H1 (cell line): ENCODE measurements at regions not wholly inside any gene's neighbourhood (a gene's known extent, or its start where the extent isn't known, plus 50 kb on each side); places are given as distances from the start of the nearest gene placed in this dataset.

Source experiments
- CTCF ChIA-PET: fragments of 300-600 bp; sonication (Branson Sonifier 250); formaldehyde crosslinking; loops from one replicate; lab custom pipeline; 2021; ENCODE audit not compliant: partially characterized antibody; lab: Charles Lee
- POLR2A ChIA-PET: fragments of 300-600 bp; sonication (Branson Sonifier 250); formaldehyde crosslinking; loops from one replicate; lab custom pipeline; 2021; ENCODE audit warnings: inconsistent platforms; ENCODE audit not compliant: partially characterized antibody; lab: Charles Lee
- DNase-seq, 2 experiments: peaks; one replicate each; pipeline versions ENCODE4 v3.0.0 to v3.0.0-alpha.2; 2010 to 2022; ENCODE audit warnings: low spot score in 2 of 2, low read depth in 1 of 2, mixed read lengths in 1 of 2
- FAIRE-seq: peaks from 2 replicates; lab custom pipeline; 2011; peaks lifted over from hg19 to GRCh38; lab: Jason Lieb, UNC
- H2AFZ ChIP-seq: 2 replicates; pipeline ENCODE4 v1.8.1; 2012; ENCODE audit warnings: low read length, inconsistent platforms
- H2AK5ac ChIP-seq: 2 replicates; pipeline ENCODE4 v1.6.1; 2013; ENCODE audit warnings: low read depth, low read length
- H2BK120ac ChIP-seq: replicated peaks from 2 replicates; pipeline ENCODE3; 2013; ENCODE audit warnings: low read depth, low read length, inconsistent platforms
- H2BK12ac ChIP-seq: 2 replicates; pipeline ENCODE4 v1.6.1; 2013; ENCODE audit warnings: low read depth, low read length
- H2BK15ac ChIP-seq: 2 replicates; pipeline ENCODE4 v1.6.1; 2013; ENCODE audit warnings: low read length
- H2BK20ac ChIP-seq: 2 replicates; pipeline ENCODE4 v1.6.1; 2013; ENCODE audit warnings: low read length
- H2BK5ac ChIP-seq: 2 replicates; pipeline ENCODE4 v1.6.1; 2013; ENCODE audit warnings: low read depth, low read length
- H3K14ac ChIP-seq: 2 replicates; pipeline ENCODE4 v1.6.1; 2013; ENCODE audit warnings: inconsistent platforms; ENCODE audit not compliant: insufficient read length
- H3K18ac ChIP-seq: 2 replicates; pipeline ENCODE4 v1.6.1; 2013; ENCODE audit warnings: low read length; ENCODE audit errors: extremely low read depth
- H3K23ac ChIP-seq: 2 replicates; pipeline ENCODE4 v1.6.1; 2013; ENCODE audit warnings: inconsistent platforms; ENCODE audit not compliant: insufficient read length
- H3K23me2 ChIP-seq: 2 replicates; pipeline ENCODE4 v1.6.1; 2013; ENCODE audit warnings: low read depth, low read length
- H3K27ac ChIP-seq: 2 replicates; pipeline ENCODE4 v1.6.1; 2011; ENCODE audit warnings: low read depth, low read length, inconsistent platforms
- H3K27me3 ChIP-seq, 4 experiments: replicated peaks in 1 of 4; 1 replicate in 1 of 4; 2 replicates in 3 of 4; pipeline versions ENCODE4 v1.6.1 to v1.8.1; 2011 to 2013; ENCODE audit warnings: low read length in 3 of 4, mild to moderate bottlenecking in 3 of 4, inconsistent platforms in 2 of 4, mixed read lengths in 2 of 4, moderate library complexity in 1 of 4; ENCODE audit not compliant: control insufficient read depth in 3 of 4, insufficient read depth in 3 of 4; ENCODE audit errors: extremely low read depth in 1 of 4
- H3K36me3 ChIP-seq, 4 experiments: 2 replicates each; pipeline versions ENCODE4 v1.6.1 to v1.8.1; 2011 to 2013; ENCODE audit warnings: mild to moderate bottlenecking in 4 of 4, low read length in 3 of 4, moderate library complexity in 2 of 4, control low read depth in 1 of 4, inconsistent platforms in 1 of 4; ENCODE audit not compliant: insufficient read depth in 4 of 4, control insufficient read depth in 2 of 4
- H3K4ac ChIP-seq: replicated peaks from 2 replicates; pipeline ENCODE3; 2013; ENCODE audit warnings: low read length, low read depth, mixed read lengths, inconsistent platforms; ENCODE audit not compliant: insufficient read length
- H3K4me1 ChIP-seq, 4 experiments: replicated peaks in 1 of 4; 1 replicate in 1 of 4; 2 replicates in 3 of 4; pipeline versions ENCODE4 v1.6.1 to v1.8.1; 2011 to 2013; ENCODE audit warnings: low read length in 3 of 4, inconsistent platforms in 2 of 4, mixed read lengths in 1 of 4; ENCODE audit not compliant: insufficient read depth in 4 of 4, control insufficient read depth in 3 of 4
- H3K4me2 ChIP-seq, 2 experiments: 2 replicates each; pipeline versions ENCODE4 v1.6.1 to v1.8.1; 2011 to 2013; ENCODE audit warnings: low read depth in 2 of 2, low read length in 2 of 2, control low read depth in 1 of 2, inconsistent platforms in 1 of 2, mild to moderate bottlenecking in 1 of 2; ENCODE audit not compliant: insufficient read depth in 1 of 2
- H3K4me3 ChIP-seq, 4 experiments: fragments of 200-600, 300-600 bp in 1 of 4; sonication (generic), shearing (Covaris generic), sonication (Bioruptor Twin) in 1 of 4; 2 replicates each; pipeline versions ENCODE4 v1.5.1 to v1.8.1; 2011 to 2016; ENCODE audit warnings: low read length in 4 of 4, low read depth in 3 of 4, control low read depth in 2 of 4, inconsistent platforms in 2 of 4, mild to moderate bottlenecking in 2 of 4, mixed read lengths in 1 of 4, moderate library complexity in 1 of 4; ENCODE audit not compliant: insufficient read depth in 2 of 4; ENCODE audit errors: extremely low read depth in 1 of 4
- H3K56ac ChIP-seq: replicated peaks from 2 replicates; pipeline ENCODE3; 2013; ENCODE audit warnings: low read depth, mild to moderate bottlenecking, mixed read lengths, low read length, inconsistent platforms; ENCODE audit not compliant: insufficient read length
- H3K79me1 ChIP-seq: 2 replicates; pipeline ENCODE4 v1.6.1; 2013; ENCODE audit warnings: low read depth, low read length, control low read depth
- H3K79me2 ChIP-seq, 2 experiments: 2 replicates each; pipeline versions ENCODE4 v1.6.1 to v1.8.1; 2012 to 2013; ENCODE audit warnings: low read length in 2 of 2, mild to moderate bottlenecking in 2 of 2, inconsistent platforms in 1 of 2; ENCODE audit not compliant: insufficient read depth in 2 of 2, control insufficient read depth in 1 of 2
- H3K9ac ChIP-seq, 4 experiments: replicated peaks in 1 of 4; 1 replicate in 1 of 4; 2 replicates in 3 of 4; pipeline versions ENCODE4 v1.6.1 to v1.8.1; 2011 to 2013; ENCODE audit warnings: low read depth in 3 of 4, low read length in 3 of 4, control low read depth in 2 of 4, mild to moderate bottlenecking in 2 of 4, moderate library complexity in 2 of 4, inconsistent platforms in 1 of 4; ENCODE audit errors: extremely low read depth in 1 of 4
- H3K9me3 ChIP-seq, 2 experiments: 2 replicates each; pipeline versions ENCODE4 v1.6.1 to v1.8.1; 2012 to 2013; ENCODE audit warnings: mild to moderate bottlenecking in 2 of 2, moderate library complexity in 2 of 2, control low read depth in 1 of 2, inconsistent platforms in 1 of 2, low read depth in 1 of 2, low read length in 1 of 2, mixed read lengths in 1 of 2; ENCODE audit not compliant: insufficient read depth in 2 of 2
- H4K20me1 ChIP-seq, 2 experiments: replicated peaks in 1 of 2; 2 replicates each; pipeline versions ENCODE3 to v1.8.1; 2011 to 2013; ENCODE audit warnings: inconsistent platforms in 2 of 2, low read length in 2 of 2, mild to moderate bottlenecking in 1 of 2; ENCODE audit not compliant: insufficient read depth in 2 of 2, control insufficient read depth in 1 of 2
- H4K5ac ChIP-seq: 2 replicates; pipeline ENCODE4 v1.6.1; 2013; ENCODE audit warnings: low read length, low read depth, mixed read lengths, inconsistent platforms; ENCODE audit not compliant: insufficient read length
- H4K8ac ChIP-seq: 2 replicates; pipeline ENCODE4 v1.8.0; 2013; ENCODE audit warnings: mild to moderate bottlenecking, moderate library complexity, low read length, inconsistent platforms; ENCODE audit not compliant: insufficient read depth; ENCODE audit errors: extremely low read depth
- H4K91ac ChIP-seq: replicated peaks from 2 replicates; pipeline ENCODE3; 2013; ENCODE audit warnings: low read length, mixed read lengths, inconsistent platforms; ENCODE audit not compliant: insufficient read length
- CEBPB ChIP-seq: IDR thresholded peaks from 2 replicates; pipeline ENCODE4 v1.6.1; 2012; ENCODE audit warnings: low read depth, low read length
- GTF2F1 ChIP-seq: IDR thresholded peaks from 2 replicates; pipeline ENCODE4 v1.6.1; 2012; ENCODE audit warnings: low read depth, low read length, improper control_type of control experiment, borderline replicate concordance
- WGBS, 2 experiments: shearing (Covaris generic) in 1 of 2; methylation state at CpG; one replicate each; pipeline versions ENCODE4 v1.1.6 to v1.1.7; 2013 to 2015; ENCODE audit warnings: low lambda C conversion rate in 2 of 2, mixed read lengths in 2 of 2, inconsistent platforms in 1 of 2, low coverage in 1 of 2, missing lambda C conversion rate in 1 of 2; ENCODE audit not compliant: insufficient replicate concordance in 2 of 2, insufficient coverage in 1 of 2, insufficient read length in 1 of 2; ENCODE audit errors: extremely low coverage in 1 of 2, missing lambda C conversion rate in 1 of 2; 5-methylcytosine and 5-hydroxymethylcytosine counted together

DNA sequence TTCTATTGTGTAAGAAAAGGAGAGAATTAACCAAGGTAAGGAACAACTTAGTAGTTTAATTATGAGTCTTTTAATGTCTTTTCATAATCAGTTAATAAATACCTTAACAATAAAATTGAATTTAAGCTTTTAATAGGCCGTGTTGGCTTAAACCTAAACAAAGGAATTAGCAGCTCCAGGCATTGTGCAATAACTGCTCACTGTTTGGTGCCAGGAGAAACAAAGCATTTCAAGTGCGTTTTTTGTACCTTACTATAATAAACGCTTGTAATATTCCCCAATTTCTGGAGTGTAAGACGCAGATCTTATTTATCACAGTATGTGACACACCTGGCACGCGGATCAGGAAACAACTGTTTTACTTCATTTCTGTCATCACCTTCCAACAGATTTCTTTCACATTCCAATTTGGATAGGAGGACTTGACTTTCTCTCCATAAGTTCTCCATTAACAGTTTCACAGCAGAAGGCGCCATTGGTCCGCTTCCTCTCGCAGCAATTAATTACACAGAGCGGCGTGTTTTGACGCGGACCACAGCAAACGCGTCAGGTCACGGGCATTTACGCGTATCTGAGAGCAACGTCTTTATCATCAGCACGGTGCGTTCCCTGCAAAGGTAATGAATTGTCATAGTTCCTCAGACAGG is 335.8 kb upstream of the NT5E start:
- Histone ChIP-seq H4K91ac (no peak overlapping the region), H3K79me1 (no peaks in the 10 kb centered on the region), H2AFZ (no peak overlapping the region), H3K23ac (no peak overlapping the region), H3K14ac (no peak overlapping the region), H2BK12ac (no peak overlapping the region), H2BK5ac (no peak overlapping the region), H2BK20ac (no peak overlapping the region), H3K4me1 (peaks cover 0 to 4% (median 0%) of the 10 kb centered on the region in 4 experiments; a peak in 1 of 7 replicates), H2AK5ac (no peak overlapping the region), H3K9ac (no peak overlapping the region), H2BK120ac (no peak overlapping the region), H4K8ac (no peak overlapping the region), H3K79me2 (no peaks in the 10 kb centered on the region), H4K5ac (no peak overlapping the region), H3K23me2 (no peaks in the 10 kb centered on the region), H3K4me3 (no peak overlapping the region), H3K18ac (no peak overlapping the region), H3K4me2 (no peak overlapping the region), H3K9me3 (no peaks in the 10 kb centered on the region), H3K36me3 (no peaks in the 10 kb centered on the region), H3K56ac (no peak overlapping the region), H3K27me3 (no peaks in the 10 kb centered on the region), H2BK15ac (no peak overlapping the region), H4K20me1 (no peaks in the 10 kb centered on the region), H3K27ac (no peak overlapping the region), H3K4ac (no peak overlapping the region)
- DNase-seq = no peak
- ChIA-PET CTCF (interaction anchor here (1.5 kb wide), 1 partner anchor 209 kb away, joined by 4 read pairs; no protein-coding TSS in a partner anchor), POLR2A (no interaction called here)
- WGBS, 2 experiments = 93% methylated on average over 21 of the region's 21 CpGs; no CpG with 5 or more reads in 1 of the 2 experiments
- no peak for FAIRE-seq
- no peak for TF ChIP-seq GTF2F1
- TF ChIP-seq CEBPB = peak; percentile 81
